SU-DHL-6 (cell line): ENCODE measurements at regions not wholly inside any gene's neighbourhood (a gene's known extent, or its start where the extent isn't known, plus 50 kb on each side); places are given as distances from the start of the nearest gene placed in this dataset.
"Not testable (repeated sequence)": the region's sequence is repeated elsewhere in the genome, so short reads cannot be mapped to it uniquely, and the experiment has no call there.

Source experiments
- CTCF ChIP-seq: fragments of 200-600 bp; sonication (generic); IDR thresholded peaks from one replicate; pipeline ENCODE4 v1.5.1; 2017; ENCODE audit warnings: antibody characterized with exemption, mild to moderate bottlenecking, low read length, moderate library complexity; ENCODE audit not compliant: insufficient read depth, poor library complexity, severe bottlenecking
- EZH2phosphoT487 ChIP-seq: fragments of 200-600 bp; sonication (generic), shearing (Covaris generic); conservative IDR thresholded peaks from 2 replicates; pipeline ENCODE4 v1.6.1; 2018; ENCODE audit warnings: mild to moderate bottlenecking, antibody characterized with exemption, low read length, moderate library complexity, mixed read lengths

DNA sequence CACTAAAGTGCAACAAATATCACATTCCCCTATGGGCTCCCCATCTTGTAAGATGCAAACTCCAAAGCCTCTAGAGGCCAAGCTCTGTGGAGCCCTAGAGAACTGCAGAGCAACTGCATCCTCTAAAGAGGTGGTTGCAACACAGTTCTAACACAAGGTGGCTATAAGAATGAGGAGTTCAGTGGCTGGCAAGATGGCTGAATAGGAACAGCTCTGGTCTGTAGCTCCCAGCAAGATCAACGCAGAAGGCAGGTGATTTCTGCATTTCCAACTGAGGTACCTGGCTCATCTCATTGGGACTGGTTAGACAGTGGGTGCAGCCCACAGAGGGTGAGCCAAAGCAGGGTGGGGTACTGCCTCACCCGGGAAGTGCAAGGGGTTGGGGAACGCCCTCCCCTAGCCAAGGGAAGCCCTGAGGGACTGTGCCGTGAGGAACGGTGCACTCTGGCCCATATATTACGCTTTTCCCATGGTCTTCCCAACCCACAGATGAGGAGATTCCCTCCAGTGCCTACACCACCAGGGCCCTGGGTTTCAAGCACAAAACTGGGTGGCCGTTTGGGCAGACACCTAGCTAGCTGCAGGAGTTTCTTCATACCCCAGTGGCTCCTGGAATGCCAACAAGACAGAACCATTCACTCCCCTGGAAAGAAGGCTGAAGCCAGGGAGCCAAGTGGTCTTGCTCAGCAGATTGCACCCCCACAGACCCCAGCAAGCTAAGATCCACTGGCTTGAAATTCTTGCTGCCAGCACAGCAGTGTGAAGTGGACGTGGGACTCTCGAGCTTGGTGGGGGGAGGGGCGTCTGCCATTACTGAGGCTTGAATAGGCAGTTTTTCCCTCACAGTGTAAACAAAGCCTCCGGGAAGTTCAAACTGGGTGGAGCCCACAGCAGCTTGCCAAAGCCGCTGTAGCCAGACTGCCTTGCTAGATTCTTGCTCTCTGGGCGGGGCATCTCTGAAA lies 188.6 kb upstream of the EGLN3 start:
- TF ChIP-seq CTCF, EZH2phosphoT487: not testable (repeated sequence)
